Ascending aorta (tissue), 2 donors: ENCODE measurements at regions not wholly inside any gene's neighbourhood (a gene's known extent, or its start where the extent isn't known, plus 50 kb on each side); places are given as distances from the start of the nearest gene placed in this dataset.
"Not testable (repeated sequence)": the region's sequence is repeated elsewhere in the genome, so short reads cannot be mapped to it uniquely, and the experiment has no call there.

Source experiments
- DNase-seq, 2 donors: peaks; one replicate each; pipeline ENCODE4 v3.0.0-alpha.2; 2019; ENCODE audit warnings: low spot score in 2 of 2
- H3K27ac ChIP-seq, 2 donors: fragments of 200-600 bp; sonication (generic); one replicate each; pipeline ENCODE4 v1.5.1; 2016 to 2017; ENCODE audit warnings: mild to moderate bottlenecking in 1 of 2
- H3K27me3 ChIP-seq: fragments of 200-600 bp; sonication (generic); one replicate; pipeline ENCODE4 v1.5.1; 2017
- H3K36me3 ChIP-seq, 2 donors: fragments of 200-600 bp; sonication (generic); one replicate each; pipeline ENCODE4 v1.5.1; 2016
- H3K4me1 ChIP-seq, 2 donors: fragments of 200-600 bp; sonication (generic); one replicate each; pipeline ENCODE4 v1.5.1; 2016 to 2017; ENCODE audit warnings: mild to moderate bottlenecking in 1 of 2
- H3K4me3 ChIP-seq, 2 donors: fragments of 200-600 bp; sonication (generic); one replicate each; pipeline ENCODE4 v1.5.1; 2016 to 2017; ENCODE audit warnings: mild to moderate bottlenecking in 1 of 2
- H3K9me3 ChIP-seq, 2 donors: fragments of 200-600 bp; sonication (generic); one replicate each; pipeline ENCODE4 v1.5.1; 2016
- intact Hi-C: fragments of 100-400 bp; cut with DNase I; formaldehyde crosslinking; loops from one replicate; pipeline ENCODE4 v1.15.1; 2023
- TF ChIP-seq, protein P1 (sequence below), 3 experiments: fragments of 200-600 bp in 2 of 3; fragments of 450-650 bp in 1 of 3; sonication (generic) in 2 of 3; IDR thresholded peaks; one replicate each; pipeline ENCODE4 v1.5.1; 2016 to 2019; ENCODE audit warnings: antibody characterized with exemption in 3 of 3, mild to moderate bottlenecking in 1 of 3, moderate library complexity in 1 of 3

DNA sequence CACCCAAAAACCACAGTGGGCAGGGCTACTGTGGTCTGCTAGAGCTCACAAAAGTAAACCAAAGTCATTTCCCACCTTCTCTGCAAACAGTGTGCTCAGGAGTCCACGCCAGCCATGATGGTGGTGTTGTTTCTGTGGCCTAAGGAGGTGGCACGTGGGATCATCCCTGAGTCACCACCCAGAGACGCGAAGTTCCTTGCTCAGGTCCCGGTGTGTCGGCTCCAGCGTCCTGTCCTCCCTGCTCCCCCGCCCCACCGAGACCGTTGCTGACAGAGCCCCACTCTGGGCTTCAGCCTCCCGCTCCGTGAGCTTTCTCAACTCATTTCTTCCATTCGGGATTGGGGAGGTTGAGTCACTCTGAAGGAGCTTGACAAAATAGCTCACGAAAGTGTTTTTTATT, 118.7 kb downstream of the NPTX2 start:
- TF ChIP-seq, protein P1, sequence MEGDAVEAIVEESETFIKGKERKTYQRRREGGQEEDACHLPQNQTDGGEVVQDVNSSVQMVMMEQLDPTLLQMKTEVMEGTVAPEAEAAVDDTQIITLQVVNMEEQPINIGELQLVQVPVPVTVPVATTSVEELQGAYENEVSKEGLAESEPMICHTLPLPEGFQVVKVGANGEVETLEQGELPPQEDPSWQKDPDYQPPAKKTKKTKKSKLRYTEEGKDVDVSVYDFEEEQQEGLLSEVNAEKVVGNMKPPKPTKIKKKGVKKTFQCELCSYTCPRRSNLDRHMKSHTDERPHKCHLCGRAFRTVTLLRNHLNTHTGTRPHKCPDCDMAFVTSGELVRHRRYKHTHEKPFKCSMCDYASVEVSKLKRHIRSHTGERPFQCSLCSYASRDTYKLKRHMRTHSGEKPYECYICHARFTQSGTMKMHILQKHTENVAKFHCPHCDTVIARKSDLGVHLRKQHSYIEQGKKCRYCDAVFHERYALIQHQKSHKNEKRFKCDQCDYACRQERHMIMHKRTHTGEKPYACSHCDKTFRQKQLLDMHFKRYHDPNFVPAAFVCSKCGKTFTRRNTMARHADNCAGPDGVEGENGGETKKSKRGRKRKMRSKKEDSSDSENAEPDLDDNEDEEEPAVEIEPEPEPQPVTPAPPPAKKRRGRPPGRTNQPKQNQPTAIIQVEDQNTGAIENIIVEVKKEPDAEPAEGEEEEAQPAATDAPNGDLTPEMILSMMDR (IDR thresholded peaks at IDR 0.05) = no peak
- peak in 1 of 2 donors; percentile 39 for DNase-seq

GRCh38 chr7:98736461-98736860, 119.4 kb downstream of the NPTX2 start:
- H3K36me3 ChIP-seq, H3K27me3 ChIP-seq, H3K27ac ChIP-seq, DNase-seq, H3K4me1 ChIP-seq, intact Hi-C loops, H3K4me3 ChIP-seq, H3K9me3 ChIP-seq: not testable (repeated sequence)

More for the DNA sequence above, 118.7 kb downstream of the NPTX2 start:
- Histone ChIP-seq H3K27ac (no peak overlapping the region), H3K4me1 (no peaks in the 10 kb centered on the region), H3K4me3 (no peak overlapping the region), H3K36me3 (no peaks in the 10 kb centered on the region), H3K9me3 (no peaks in the 10 kb centered on the region), H3K27me3 (no peaks in the 10 kb centered on the region)
- intact Hi-C loops = no loop called here

- TF ChIP-seq, protein P1 (IDR thresholded peaks at IDR 0.05) = no peak
- H3K27ac ChIP-seq = no peak overlapping the region
- no peak overlapping the region for H3K4me3 ChIP-seq
- no peaks in the 10 kb centered on the region for H3K4me1 ChIP-seq
- H3K9me3 ChIP-seq = no peaks in the 10 kb centered on the region
- H3K36me3 ChIP-seq = no peaks in the 10 kb centered on the region
- H3K27me3 ChIP-seq = no peaks in the 10 kb centered on the region
- intact Hi-C loops = no loop called here
- DNase-seq = no peak
Observed at GRCh38 chr7:98737176-98737575, 120.1 kb downstream of the NPTX2 start.

GRCh38 chr7:98740643-98741042, 123.6 kb downstream of the NPTX2 start:
- no peaks in the 10 kb centered on the region for H3K27me3 ChIP-seq
- TF ChIP-seq, protein P1 (IDR thresholded peaks at IDR 0.05) = no peak
- H3K36me3 ChIP-seq = no peaks in the 10 kb centered on the region
- no peak overlapping the region for H3K4me3 ChIP-seq
- H3K27ac ChIP-seq = no peak overlapping the region
- no peak for DNase-seq
- H3K9me3 ChIP-seq = no peaks in the 10 kb centered on the region
- H3K4me1 ChIP-seq = no peaks in the 10 kb centered on the region
- intact Hi-C loops = no loop called here

- Histone ChIP-seq H3K36me3 (no peaks in the 10 kb centered on the region), H3K27me3 (no peaks in the 10 kb centered on the region), H3K4me1 (no peaks in the 10 kb centered on the region), H3K4me3 (no peak overlapping the region), H3K27ac (no peak overlapping the region), H3K9me3 (no peaks in the 10 kb centered on the region)
- intact Hi-C loops = no loop called here
- TF ChIP-seq, protein P1 (IDR thresholded peaks at IDR 0.05) = peak in 2 of 3 experiments; percentile 54 to 60
- no peak for DNase-seq
Observed at GRCh38 chr7:98745722-98746318, 124.0 kb downstream of the TMEM130 start.

GRCh38 chr7:98748090-98748489, 121.7 kb downstream of the TMEM130 start:
- H3K27me3 ChIP-seq = no peaks in the 10 kb centered on the region
- H3K4me1 ChIP-seq = no peaks in the 10 kb centered on the region
- no peak overlapping the region for H3K4me3 ChIP-seq
- intact Hi-C loops = no loop called here
- TF ChIP-seq, protein P1 (IDR thresholded peaks at IDR 0.05) = no peak
- no peaks in the 10 kb centered on the region for H3K9me3 ChIP-seq
- DNase-seq = no peak
- no peaks in the 10 kb centered on the region for H3K36me3 ChIP-seq
- no peak overlapping the region for H3K27ac ChIP-seq
